H9 (cell line): ENCODE measurements at regions not wholly inside any gene's neighbourhood (a gene's known extent, or its start where the extent isn't known, plus 50 kb on each side); places are given as distances from the start of the nearest gene placed in this dataset.

Experiments used
- DNase-seq: peaks from one replicate; pipeline ENCODE4 v3.0.0-alpha.2; 2017
- H2AFZ ChIP-seq: one replicate; pipeline ENCODE4 v1.6.1; 2013; ENCODE audit warnings: mild to moderate bottlenecking, low read length, control low read depth, moderate library complexity
- H2AK5ac ChIP-seq: 2 replicates; pipeline ENCODE4 v1.6.1; 2013; ENCODE audit warnings: low read length, control low read depth, mixed read lengths; ENCODE audit not compliant: insufficient read length
- H2BK120ac ChIP-seq: one replicate; pipeline ENCODE4 v1.6.1; 2013; ENCODE audit warnings: low read depth, mild to moderate bottlenecking, low read length, control low read depth, inconsistent platforms; ENCODE audit not compliant: poor library complexity, severe bottlenecking
- H2BK12ac ChIP-seq: 2 replicates; pipeline ENCODE4 v1.6.1; 2013; ENCODE audit warnings: low read length, control low read depth, mixed read lengths, low read depth; ENCODE audit not compliant: insufficient read length
- H2BK15ac ChIP-seq: 2 replicates; pipeline ENCODE4 v1.6.1; 2013; ENCODE audit warnings: low read depth, low read length, control low read depth
- H2BK20ac ChIP-seq: one replicate; pipeline ENCODE4 v1.6.1; 2013; ENCODE audit warnings: low read depth, mild to moderate bottlenecking, low read length, control low read depth, inconsistent platforms; ENCODE audit not compliant: poor library complexity, severe bottlenecking
- H2BK5ac ChIP-seq: 2 replicates; pipeline ENCODE4 v1.6.1; 2013; ENCODE audit warnings: low read length, control low read depth, mixed read lengths; ENCODE audit not compliant: insufficient read length
- H3K14ac ChIP-seq: 2 replicates; pipeline ENCODE4 v1.6.1; 2013; ENCODE audit warnings: low read length, control low read depth; ENCODE audit not compliant: insufficient read depth
- H3K18ac ChIP-seq: 2 replicates; pipeline ENCODE4 v1.6.1; 2013; ENCODE audit warnings: low read depth, mild to moderate bottlenecking, mixed read lengths, low read length, control low read depth; ENCODE audit not compliant: insufficient read length
- H3K23ac ChIP-seq: 2 replicates; pipeline ENCODE4 v1.6.1; 2013; ENCODE audit warnings: low read length, control low read depth, mixed read lengths, low read depth; ENCODE audit not compliant: insufficient read length
- H3K23me2 ChIP-seq: 2 replicates; pipeline ENCODE4 v1.6.1; 2013; ENCODE audit warnings: low read depth, mild to moderate bottlenecking, mixed read lengths, low read length, control low read depth; ENCODE audit not compliant: insufficient read length, poor library complexity, severe bottlenecking
- H3K27ac ChIP-seq: 2 replicates; pipeline ENCODE4 v1.5.1; 2013; ENCODE audit warnings: low read length, control low read depth, mixed read lengths, low read depth; ENCODE audit not compliant: insufficient read length
- H3K27me3 ChIP-seq: 2 replicates; pipeline ENCODE4 v1.6.1; 2013; ENCODE audit warnings: low read length, control low read depth, inconsistent platforms; ENCODE audit not compliant: insufficient read depth
- H3K4ac ChIP-seq: 2 replicates; pipeline ENCODE4 v1.6.1; 2013; ENCODE audit warnings: low read depth, mild to moderate bottlenecking, control low read depth, inconsistent platforms, low read length, moderate library complexity
- H3K4me1 ChIP-seq: 2 replicates; pipeline ENCODE4 v1.6.1; 2013; ENCODE audit warnings: low read length, control low read depth, inconsistent platforms; ENCODE audit not compliant: insufficient read depth
- H3K4me2 ChIP-seq: 2 replicates; pipeline ENCODE4 v1.6.1; 2013; ENCODE audit warnings: low read length, control low read depth, mixed read lengths; ENCODE audit not compliant: insufficient read length, insufficient read depth
- H3K56ac ChIP-seq: 2 replicates; pipeline ENCODE4 v1.6.1; 2013; ENCODE audit warnings: low read depth, mild to moderate bottlenecking, mixed read lengths, low read length, control low read depth; ENCODE audit not compliant: insufficient read length
- H3K79me1 ChIP-seq: 2 replicates; pipeline ENCODE4 v1.6.1; 2013; ENCODE audit warnings: low read depth, mild to moderate bottlenecking, moderate library complexity, low read length, control low read depth, inconsistent platforms; ENCODE audit not compliant: insufficient read depth, poor library complexity, severe bottlenecking
- H3K79me2 ChIP-seq: 2 replicates; pipeline ENCODE4 v1.6.1; 2013; ENCODE audit warnings: low read length, control low read depth, inconsistent platforms; ENCODE audit not compliant: insufficient read depth
- H3K9ac ChIP-seq: 2 replicates; pipeline ENCODE4 v1.6.1; 2013; ENCODE audit warnings: low read length, control low read depth, mixed read lengths; ENCODE audit not compliant: insufficient read length; ENCODE audit errors: extremely low read depth
- H3K9me3 ChIP-seq: one replicate; pipeline ENCODE4 v1.6.1; 2013; ENCODE audit warnings: low read depth, low read length, inconsistent platforms; ENCODE audit not compliant: control insufficient read depth
- H3T11ph ChIP-seq: one replicate; pipeline ENCODE4 v1.6.1; 2013; ENCODE audit warnings: mild to moderate bottlenecking, low read length, control low read depth, inconsistent platforms
- H4K20me1 ChIP-seq: one replicate; pipeline ENCODE4 v1.6.1; 2013; ENCODE audit not compliant: control insufficient read depth, insufficient read length, insufficient read depth
- H4K5ac ChIP-seq: 2 replicates; pipeline ENCODE4 v1.6.1; 2013; ENCODE audit warnings: low read depth, mild to moderate bottlenecking, mixed read lengths, low read length, control low read depth; ENCODE audit not compliant: insufficient read length
- H4K8ac ChIP-seq: replicated peaks from 2 replicates; pipeline ENCODE4 v1.6.1; 2013; ENCODE audit warnings: low read length, control low read depth, mixed read lengths, low read depth; ENCODE audit not compliant: insufficient read length
- H4K91ac ChIP-seq: 2 replicates; pipeline ENCODE4 v1.6.1; 2013; ENCODE audit warnings: low read depth, mild to moderate bottlenecking, moderate library complexity, mixed read lengths, low read length, control low read depth; ENCODE audit not compliant: insufficient read length
- H3K27ac Mint-ChIP-seq, 3 experiments: 2 replicates in 2 of 3; 3 replicates in 1 of 3; pipeline ENCODE4 v1.8.0; 2020 to 2021; ENCODE audit warnings: mixed read lengths in 3 of 3, mild to moderate bottlenecking in 1 of 3, moderate library complexity in 1 of 3
- H3K27me3 Mint-ChIP-seq: 2 replicates; pipeline ENCODE4 v1.8.0; 2021; ENCODE audit warnings: low read depth, mild to moderate bottlenecking, moderate library complexity, mixed read lengths
- H3K36me3 Mint-ChIP-seq, 3 experiments: 2 replicates in 2 of 3; 3 replicates in 1 of 3; pipeline ENCODE4 v1.8.0; 2020 to 2021; ENCODE audit warnings: low read depth in 3 of 3, mixed read lengths in 3 of 3; ENCODE audit not compliant: insufficient read depth in 1 of 3
- H3K4me1 Mint-ChIP-seq, 2 experiments: 2 replicates each; pipeline ENCODE4 v1.8.0; 2020; ENCODE audit warnings: mixed read lengths in 2 of 2
- H3K4me3 Mint-ChIP-seq, 2 experiments: 2 replicates in 1 of 2; 3 replicates in 1 of 2; pipeline ENCODE4 v1.8.0; 2020 to 2021; ENCODE audit warnings: mild to moderate bottlenecking in 2 of 2, mixed read lengths in 2 of 2, moderate library complexity in 1 of 2
- H3K9me3 Mint-ChIP-seq, 2 experiments: 2 replicates in 1 of 2; 3 replicates in 1 of 2; pipeline ENCODE4 v1.8.0; 2020; ENCODE audit warnings: mild to moderate bottlenecking in 2 of 2, mixed read lengths in 2 of 2, moderate library complexity in 1 of 2
- WGBS: extraction: QIAGEN DNeasy Blood & Tissue Kit; methylation state at CpG from one replicate; pipeline ENCODE4 v1.1.7; 2013; ENCODE audit warnings: missing lambda C conversion rate, low lambda C conversion rate, mixed read lengths; ENCODE audit not compliant: insufficient read length; ENCODE audit errors: extremely low coverage; 5-methylcytosine and 5-hydroxymethylcytosine counted together
- TF ChIP-seq, protein P1 (sequence below): fragments of 200-600 bp; sonication (generic); conservative IDR thresholded peaks from 3 replicates; pipeline ENCODE4 v1.8.0; 2021; ENCODE audit warnings: antibody characterized with exemption, mild to moderate bottlenecking

DNA sequence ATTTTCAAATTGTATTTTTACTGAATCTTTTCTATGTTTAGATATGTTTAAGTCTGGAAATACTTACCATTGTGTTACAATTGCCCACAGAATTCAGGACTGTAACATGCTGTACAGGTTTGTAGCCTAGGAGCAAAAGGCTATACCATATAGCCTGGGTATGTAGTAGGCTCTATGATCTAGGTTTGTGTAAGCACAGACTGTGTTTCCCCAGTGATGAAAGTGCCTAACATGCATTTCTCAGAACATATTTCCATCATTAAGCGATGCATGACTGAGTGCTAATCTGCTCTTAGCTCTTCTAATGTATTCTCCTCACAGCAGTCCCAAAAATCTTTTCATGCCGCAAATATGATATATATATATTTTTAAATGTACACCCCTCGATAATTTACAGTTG, 166.7 kb upstream of the PPP2R2B start:
- H3K14ac ChIP-seq: no peak overlapping the region
- H3K79me1 ChIP-seq: no peaks in the 10 kb centered on the region
- no peak overlapping the region for H3K4ac ChIP-seq
- no peak overlapping the region for H3K56ac ChIP-seq
- H4K5ac ChIP-seq: no peak overlapping the region
- no peak overlapping the region for H3K4me3 Mint-ChIP-seq
- H2BK12ac ChIP-seq: no peak overlapping the region
- H2BK5ac ChIP-seq: no peak overlapping the region
- H3K79me2 ChIP-seq: no peaks in the 10 kb centered on the region
- H3K18ac ChIP-seq: no peak overlapping the region
- no peaks in the 10 kb centered on the region; the same call in 1 of the 2 replicates for H3K27me3 Mint-ChIP-seq
- no peak overlapping the region for H4K91ac ChIP-seq
- no peaks in the 10 kb centered on the region for H3K9me3 Mint-ChIP-seq
- no peak overlapping the region for H3T11ph ChIP-seq
- H3K4me2 ChIP-seq: no peak overlapping the region
- no peak overlapping the region for H4K8ac ChIP-seq
- H3K27ac ChIP-seq: no peak overlapping the region
- peaks cover 2% of the 10 kb centered on the region; the same call in 1 of the 2 replicates for H3K4me1 ChIP-seq
- no peak overlapping the region for H2BK20ac ChIP-seq
- H3K36me3 Mint-ChIP-seq: no peaks in the 10 kb centered on the region
- H2AFZ ChIP-seq: no peak overlapping the region
- DNase-seq: no peak
- H3K4me1 Mint-ChIP-seq: peaks cover 8 to 13% of the 10 kb centered on the region in 2 experiments
- no peak overlapping the region for H2BK120ac ChIP-seq
- H2BK15ac ChIP-seq: no peak overlapping the region
- H4K20me1 ChIP-seq: no peaks in the 10 kb centered on the region
- no peaks in the 10 kb centered on the region for H3K9me3 ChIP-seq
- no peak overlapping the region for H2AK5ac ChIP-seq
- no peaks in the 10 kb centered on the region for H3K23me2 ChIP-seq
- no peak overlapping the region for H3K9ac ChIP-seq
- WGBS: no CpG with 5 or more reads among the region's 3 CpGs
- H3K27ac Mint-ChIP-seq: no peak overlapping the region
- no peaks in the 10 kb centered on the region for H3K27me3 ChIP-seq
- TF ChIP-seq, protein P1, sequence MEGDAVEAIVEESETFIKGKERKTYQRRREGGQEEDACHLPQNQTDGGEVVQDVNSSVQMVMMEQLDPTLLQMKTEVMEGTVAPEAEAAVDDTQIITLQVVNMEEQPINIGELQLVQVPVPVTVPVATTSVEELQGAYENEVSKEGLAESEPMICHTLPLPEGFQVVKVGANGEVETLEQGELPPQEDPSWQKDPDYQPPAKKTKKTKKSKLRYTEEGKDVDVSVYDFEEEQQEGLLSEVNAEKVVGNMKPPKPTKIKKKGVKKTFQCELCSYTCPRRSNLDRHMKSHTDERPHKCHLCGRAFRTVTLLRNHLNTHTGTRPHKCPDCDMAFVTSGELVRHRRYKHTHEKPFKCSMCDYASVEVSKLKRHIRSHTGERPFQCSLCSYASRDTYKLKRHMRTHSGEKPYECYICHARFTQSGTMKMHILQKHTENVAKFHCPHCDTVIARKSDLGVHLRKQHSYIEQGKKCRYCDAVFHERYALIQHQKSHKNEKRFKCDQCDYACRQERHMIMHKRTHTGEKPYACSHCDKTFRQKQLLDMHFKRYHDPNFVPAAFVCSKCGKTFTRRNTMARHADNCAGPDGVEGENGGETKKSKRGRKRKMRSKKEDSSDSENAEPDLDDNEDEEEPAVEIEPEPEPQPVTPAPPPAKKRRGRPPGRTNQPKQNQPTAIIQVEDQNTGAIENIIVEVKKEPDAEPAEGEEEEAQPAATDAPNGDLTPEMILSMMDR: no peak
- H3K23ac ChIP-seq: no peak overlapping the region
